DOHH2 (cell line): ENCODE measurements at regions not wholly inside any gene's neighbourhood (a gene's known extent, or its start where the extent isn't known, plus 50 kb on each side); places are given as distances from the start of the nearest gene placed in this dataset.

ENCODE experiments used
- CTCF ChIP-seq: fragments of 200-600 bp; sonication (generic); IDR thresholded peaks from one replicate; pipeline ENCODE4 v1.5.1; 2014; ENCODE audit warnings: antibody characterized with exemption, mild to moderate bottlenecking, low read depth, low read length; ENCODE audit not compliant: poor library complexity, severe bottlenecking
- EZH2phosphoT487 ChIP-seq: fragments of 200-600 bp; sonication (generic); IDR thresholded peaks from 2 replicates; pipeline ENCODE4 v1.6.1; 2017; ENCODE audit warnings: borderline replicate concordance, mild to moderate bottlenecking, antibody characterized with exemption, low read length, moderate library complexity, mixed read lengths

DNA sequence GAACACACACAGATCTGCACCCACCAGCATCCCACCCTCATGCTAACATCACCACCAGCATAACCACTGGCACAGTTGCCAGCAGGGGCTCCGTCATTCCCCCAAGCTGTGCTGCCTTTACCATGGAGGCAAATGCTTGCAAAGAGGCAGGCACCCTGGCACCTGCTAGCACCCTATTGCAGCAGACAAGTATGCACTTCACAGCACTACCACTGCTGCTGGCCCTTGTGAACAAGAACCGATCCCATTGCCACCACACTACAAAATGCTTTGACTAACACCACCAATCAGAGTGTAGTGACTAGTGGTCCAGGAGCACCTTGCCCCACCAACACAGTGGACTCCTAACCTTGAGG, 862.2 kb upstream of the DPPA4 start:
- TF ChIP-seq EZH2phosphoT487 = no peak
- TF ChIP-seq CTCF = no peak
